ENCODE measurements at regions not wholly inside any gene's neighbourhood (a gene's known extent, or its start where the extent isn't known, plus 50 kb on each side); places are given as distances from the start of the nearest gene placed in this dataset.

- Histone ChIP-seq H3K23ac (ENCODE audit: low read depth, low read length, poor library complexity) (no peak overlapping the region), H3K4me2 (ENCODE audit: insufficient read depth, low read length, poor library complexity, severe bottlenecking) (no peak overlapping the region), H2AFZ (ENCODE audit: low read length) (no peak overlapping the region), H2BK120ac (ENCODE audit: low read depth, low read length) (no peak overlapping the region), H3K36me3 (replicated peaks in 1 of 2; ENCODE audit: control insufficient read depth in 2 of 2, insufficient read depth in 2 of 2, low read length in 2 of 2) (no peaks in the 10 kb centered on the region), H3K27ac (replicated peaks; ENCODE audit: low read length) (no peak overlapping the region), H3K9ac (ENCODE audit: low read depth, low read length, poor library complexity) (no peak overlapping the region), H2AK5ac (ENCODE audit: low read depth, low read length) (no peak overlapping the region), H3K4me1 (ENCODE audit: control insufficient read depth in 2 of 2, insufficient read depth in 1 of 2, low read depth in 1 of 2, low read length in 2 of 2) (no peaks in the 10 kb centered on the region), H3K9me3 (replicated peaks in 1 of 2; ENCODE audit: control insufficient read depth in 2 of 2, insufficient read depth in 1 of 2, low read depth in 1 of 2, low read length in 2 of 2) (no peaks in the 10 kb centered on the region), H3K79me1 (ENCODE audit: low read depth, low read length) (no peaks in the 10 kb centered on the region), H3K4me3 (ENCODE audit: low read length in 2 of 2) (no peak overlapping the region), H3K27me3 (ENCODE audit: control insufficient read depth in 3 of 3, insufficient read depth in 3 of 3, low read depth in 1 of 3, low read length in 3 of 3) (no peaks in the 10 kb centered on the region), H4K91ac (ENCODE audit: low read depth, low read length, poor library complexity) (no peak overlapping the region), H3K18ac (ENCODE audit: low read length) (no peak overlapping the region), H3K4ac (ENCODE audit: low read length) (no peak overlapping the region), H4K8ac (ENCODE audit: low read depth, low read length) (no peak overlapping the region), H2BK12ac (ENCODE audit: low read length) (no peak overlapping the region), H2BK15ac (ENCODE audit: low read length) (no peak overlapping the region), H3K14ac (ENCODE audit: low read length) (no peak overlapping the region), H2BK5ac (ENCODE audit: low read length) (no peak overlapping the region)
- no CpG with 5 or more reads among the region's 9 CpGs for WGBS, 2 donors (ENCODE audit: extremely low coverage in 2 of 2, insufficient read length in 2 of 2, insufficient replicate concordance in 1 of 2)
- no peak for DNase-seq (ENCODE audit: low spot score)
Measured at GRCh38 chr2:175568109-175568730, 386.7 kb upstream of the ATP5MC3 start.

DNA sequence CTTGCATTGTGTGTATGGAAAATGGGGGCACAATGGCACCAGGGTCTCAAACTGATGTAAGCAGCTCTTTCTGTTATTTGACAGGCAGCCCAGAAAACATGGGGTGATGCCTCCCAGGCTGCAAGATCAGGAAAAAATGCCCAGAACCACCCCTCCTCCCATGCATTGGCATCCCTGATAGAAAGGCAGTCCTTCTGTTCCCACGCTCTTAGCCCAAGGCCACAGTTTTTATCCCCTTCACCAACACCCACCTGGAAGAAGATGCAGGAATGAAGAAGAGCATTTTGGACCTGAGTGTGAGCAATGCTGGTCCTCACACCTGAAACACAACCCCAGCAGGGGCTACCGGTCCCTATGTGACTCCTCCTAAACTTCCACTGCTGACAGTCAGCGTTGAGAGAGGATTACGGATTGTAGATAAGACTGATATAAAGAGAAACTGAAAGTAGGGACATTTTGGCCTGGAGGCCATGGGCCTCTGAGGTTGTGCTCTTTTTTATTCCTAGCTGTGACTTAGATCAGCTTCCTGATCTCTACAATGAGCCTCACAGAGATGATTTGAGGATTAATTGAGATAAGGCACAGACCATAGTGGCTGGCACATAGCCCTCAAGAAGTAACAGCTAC is 386.0 kb upstream of the ATP5MC3 start:
- Histone ChIP-seq H3K9ac (ENCODE audit: low read depth, low read length, poor library complexity) (no peak overlapping the region), H2BK120ac (ENCODE audit: low read depth, low read length) (no peak overlapping the region), H4K8ac (ENCODE audit: low read depth, low read length) (no peak overlapping the region), H3K18ac (ENCODE audit: low read length) (no peak overlapping the region), H3K4me2 (ENCODE audit: insufficient read depth, low read length, poor library complexity, severe bottlenecking) (no peak overlapping the region), H3K4me1 (ENCODE audit: control insufficient read depth in 2 of 2, insufficient read depth in 1 of 2, low read depth in 1 of 2, low read length in 2 of 2) (no peaks in the 10 kb centered on the region), H3K14ac (ENCODE audit: low read length) (no peak overlapping the region), H3K4me3 (ENCODE audit: low read length in 2 of 2) (no peak overlapping the region), H2BK12ac (ENCODE audit: low read length) (no peak overlapping the region), H3K79me1 (ENCODE audit: low read depth, low read length) (no peaks in the 10 kb centered on the region), H2BK5ac (ENCODE audit: low read length) (no peak overlapping the region), H3K23ac (ENCODE audit: low read depth, low read length, poor library complexity) (no peak overlapping the region), H3K9me3 (replicated peaks in 1 of 2; ENCODE audit: control insufficient read depth in 2 of 2, insufficient read depth in 1 of 2, low read depth in 1 of 2, low read length in 2 of 2) (no peaks in the 10 kb centered on the region), H3K27ac (replicated peaks; ENCODE audit: low read length) (no peak overlapping the region), H2BK15ac (ENCODE audit: low read length) (no peak overlapping the region), H3K36me3 (replicated peaks in 1 of 2; ENCODE audit: control insufficient read depth in 2 of 2, insufficient read depth in 2 of 2, low read length in 2 of 2) (no peaks in the 10 kb centered on the region), H3K4ac (ENCODE audit: low read length) (no peak overlapping the region), H4K91ac (ENCODE audit: low read depth, low read length, poor library complexity) (no peak overlapping the region), H2AFZ (ENCODE audit: low read length) (no peak overlapping the region), H3K27me3 (ENCODE audit: control insufficient read depth in 3 of 3, insufficient read depth in 3 of 3, low read depth in 1 of 3, low read length in 3 of 3) (no peaks in the 10 kb centered on the region), H2AK5ac (ENCODE audit: low read depth, low read length) (no peak overlapping the region)
- no peak for DNase-seq (ENCODE audit: low spot score)
- no CpG with 5 or more reads among the region's 4 CpGs for WGBS, 2 donors (ENCODE audit: extremely low coverage in 2 of 2, insufficient read length in 2 of 2, insufficient replicate concordance in 1 of 2)

DNA sequence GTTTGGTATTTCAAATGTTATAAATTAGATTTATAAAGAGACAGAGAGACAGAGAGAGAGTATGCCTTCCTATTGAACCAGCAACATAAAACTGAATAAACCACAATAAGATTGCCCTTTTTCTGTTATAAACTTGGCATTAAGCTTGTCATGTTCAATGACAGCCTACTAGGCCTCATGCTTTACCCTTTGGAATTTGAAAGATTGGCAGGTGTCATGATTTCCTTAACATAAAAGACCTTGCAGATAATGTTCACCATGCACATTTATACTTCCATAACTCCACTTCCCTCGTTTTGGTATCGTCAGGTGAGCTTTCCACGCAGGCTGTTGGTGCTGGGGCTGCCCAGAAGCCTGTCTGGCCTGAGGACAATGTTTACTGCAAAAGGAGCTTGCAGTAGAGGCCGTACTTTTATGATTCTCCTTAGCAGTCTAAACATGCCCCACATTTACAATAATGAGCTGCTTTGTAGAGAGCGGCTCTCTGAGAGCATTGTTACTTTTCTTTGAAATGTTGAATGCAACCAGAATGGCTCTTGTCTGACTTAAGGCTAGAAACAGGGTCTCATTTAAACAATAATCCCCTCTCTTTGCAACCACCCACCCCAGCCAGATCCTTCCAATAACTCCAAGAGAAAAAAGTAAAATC is 379.1 kb upstream of the ATP5MC3 start:
- no peak overlapping the region for H2BK12ac ChIP-seq (ENCODE audit: low read length)
- no peak overlapping the region for H3K4ac ChIP-seq (ENCODE audit: low read length)
- H3K9me3 ChIP-seq (replicated peaks in 1 of 2; ENCODE audit: control insufficient read depth in 2 of 2, insufficient read depth in 1 of 2, low read depth in 1 of 2, low read length in 2 of 2), result no peaks in the 10 kb centered on the region
- no peak for DNase-seq (ENCODE audit: low spot score)
- H4K8ac ChIP-seq (ENCODE audit: low read depth, low read length), result no peak overlapping the region
- no peak overlapping the region for H3K18ac ChIP-seq (ENCODE audit: low read length)
- no peak overlapping the region for H2BK120ac ChIP-seq (ENCODE audit: low read depth, low read length)
- peaks cover 0 to 8% of the 10 kb centered on the region in 2 donors for H3K4me1 ChIP-seq (ENCODE audit: control insufficient read depth in 2 of 2, insufficient read depth in 1 of 2, low read depth in 1 of 2, low read length in 2 of 2)
- peaks cover 0 to 12% (median 0%) of the 10 kb centered on the region in 3 experiments for H3K27me3 ChIP-seq (ENCODE audit: control insufficient read depth in 3 of 3, insufficient read depth in 3 of 3, low read depth in 1 of 3, low read length in 3 of 3)
- no peak overlapping the region for H2BK15ac ChIP-seq (ENCODE audit: low read length)
- no CpG with 5 or more reads among the region's 5 CpGs for WGBS, 2 donors (ENCODE audit: extremely low coverage in 2 of 2, insufficient read length in 2 of 2, insufficient replicate concordance in 1 of 2)
- H4K91ac ChIP-seq (ENCODE audit: low read depth, low read length, poor library complexity), result no peak overlapping the region
- no peak overlapping the region for H2AFZ ChIP-seq (ENCODE audit: low read length)
- H3K14ac ChIP-seq (ENCODE audit: low read length), result no peak overlapping the region
- H3K23ac ChIP-seq (ENCODE audit: low read depth, low read length, poor library complexity), result no peak overlapping the region
- H3K27ac ChIP-seq (replicated peaks; ENCODE audit: low read length), result no peak overlapping the region
- H3K36me3 ChIP-seq (replicated peaks in 1 of 2; ENCODE audit: control insufficient read depth in 2 of 2, insufficient read depth in 2 of 2, low read length in 2 of 2), result no peaks in the 10 kb centered on the region
- no peaks in the 10 kb centered on the region for H3K79me1 ChIP-seq (ENCODE audit: low read depth, low read length)
- H2BK5ac ChIP-seq (ENCODE audit: low read length), result no peak overlapping the region
- H3K4me2 ChIP-seq (ENCODE audit: insufficient read depth, low read length, poor library complexity, severe bottlenecking), result no peak overlapping the region
- H3K4me3 ChIP-seq (ENCODE audit: low read length in 2 of 2), result no peak overlapping the region
- no peak overlapping the region for H3K9ac ChIP-seq (ENCODE audit: low read depth, low read length, poor library complexity)
- H2AK5ac ChIP-seq (ENCODE audit: low read depth, low read length), result no peak overlapping the region

DNA sequence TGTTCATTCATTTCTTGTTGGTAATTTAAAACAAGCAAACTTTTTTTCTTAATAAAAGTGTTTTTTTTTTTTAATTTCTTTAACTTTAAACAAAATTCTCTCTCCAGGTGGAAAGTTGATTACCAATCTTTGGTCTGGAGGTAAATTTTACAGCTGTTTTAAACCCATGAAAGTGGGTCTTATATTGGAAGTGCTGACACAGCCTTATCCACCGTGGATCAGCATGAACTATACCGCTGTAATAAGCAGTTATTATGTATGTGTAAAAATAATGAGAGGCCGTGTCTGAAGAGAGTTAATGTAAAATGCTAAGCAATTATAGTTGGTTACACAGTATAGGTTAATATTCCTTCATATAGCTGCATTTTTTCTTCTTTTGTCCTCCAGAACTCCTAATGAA is 378.1 kb upstream of the ATP5MC3 start:
- no peak overlapping the region for H4K8ac ChIP-seq (ENCODE audit: low read depth, low read length)
- no peak overlapping the region for H3K27ac ChIP-seq (replicated peaks; ENCODE audit: low read length)
- H3K27me3 ChIP-seq (ENCODE audit: control insufficient read depth in 3 of 3, insufficient read depth in 3 of 3, low read depth in 1 of 3, low read length in 3 of 3), result peaks cover 0 to 12% (median 0%) of the 10 kb centered on the region in 3 experiments
- H3K18ac ChIP-seq (ENCODE audit: low read length), result no peak overlapping the region
- H3K4me3 ChIP-seq (ENCODE audit: low read length in 2 of 2), result no peak overlapping the region
- H2BK120ac ChIP-seq (ENCODE audit: low read depth, low read length), result no peak overlapping the region
- no peak overlapping the region for H2BK12ac ChIP-seq (ENCODE audit: low read length)
- H3K9me3 ChIP-seq (replicated peaks in 1 of 2; ENCODE audit: control insufficient read depth in 2 of 2, insufficient read depth in 1 of 2, low read depth in 1 of 2, low read length in 2 of 2), result no peaks in the 10 kb centered on the region
- H2BK15ac ChIP-seq (ENCODE audit: low read length), result no peak overlapping the region
- H3K36me3 ChIP-seq (replicated peaks in 1 of 2; ENCODE audit: control insufficient read depth in 2 of 2, insufficient read depth in 2 of 2, low read length in 2 of 2), result no peaks in the 10 kb centered on the region
- no peak overlapping the region for H4K91ac ChIP-seq (ENCODE audit: low read depth, low read length, poor library complexity)
- no peak overlapping the region for H3K4ac ChIP-seq (ENCODE audit: low read length)
- H2AFZ ChIP-seq (ENCODE audit: low read length), result no peak overlapping the region
- peaks cover 0 to 8% of the 10 kb centered on the region in 2 donors for H3K4me1 ChIP-seq (ENCODE audit: control insufficient read depth in 2 of 2, insufficient read depth in 1 of 2, low read depth in 1 of 2, low read length in 2 of 2)
- no peak overlapping the region for H3K14ac ChIP-seq (ENCODE audit: low read length)
- no peaks in the 10 kb centered on the region for H3K79me1 ChIP-seq (ENCODE audit: low read depth, low read length)
- no peak overlapping the region for H3K4me2 ChIP-seq (ENCODE audit: insufficient read depth, low read length, poor library complexity, severe bottlenecking)
- H3K23ac ChIP-seq (ENCODE audit: low read depth, low read length, poor library complexity), result no peak overlapping the region
- no peak overlapping the region for H3K9ac ChIP-seq (ENCODE audit: low read depth, low read length, poor library complexity)
- H2BK5ac ChIP-seq (ENCODE audit: low read length), result no peak overlapping the region
- no peak for DNase-seq (ENCODE audit: low spot score)
- no peak overlapping the region for H2AK5ac ChIP-seq (ENCODE audit: low read depth, low read length)
- no CpG with 5 or more reads among the region's 3 CpGs for WGBS, 2 donors (ENCODE audit: extremely low coverage in 2 of 2, insufficient read length in 2 of 2, insufficient replicate concordance in 1 of 2)

Data from neuronal stem cell (in vitro differentiated cells).